SK-N-SH (cell line): ENCODE measurements at regions not wholly inside any gene's neighbourhood (a gene's known extent, or its start where the extent isn't known, plus 50 kb on each side); places are given as distances from the start of the nearest gene placed in this dataset.
"Not testable (repeated sequence)": the region's sequence is repeated elsewhere in the genome, so short reads cannot be mapped to it uniquely, and the experiment has no call there.

Experiments
- CTCF ChIA-PET: fragments of 300-600, 350-600 bp; formaldehyde crosslinking; extraction: SDS; loops from one replicate; lab custom pipeline; 2021; lab: Yijun Ruan, JAX
- POLR2A ChIA-PET: fragments of 350-600 bp; sonication (Branson Sonifier 250); formaldehyde crosslinking; extraction: SDS; loops from one replicate; lab custom pipeline; 2020; ENCODE audit warnings: antibody characterized with exemption, inconsistent platforms; lab: Yijun Ruan, JAX
- DNase-seq: peaks from one replicate; pipeline ENCODE4 v3.0.0; 2012
- H2AFZ ChIP-seq: fragments of 200-600 bp; sonication (generic); 2 replicates; pipeline ENCODE4 v1.8.1; 2016; ENCODE audit warnings: antibody characterized with exemption, mild to moderate bottlenecking, low read depth
- H3F3A ChIP-seq: fragments of 200-600 bp; sonication (generic); replicated peaks from 2 replicates; pipeline ENCODE3; 2016; ENCODE audit warnings: antibody characterized with exemption, mild to moderate bottlenecking; ENCODE audit not compliant: insufficient read depth
- H3K27ac ChIP-seq, 2 experiments: fragments of 200-500 bp in 1 of 2; fragments of 200-600 bp in 1 of 2; sonication (Bioruptor generic) in 1 of 2; sonication (generic), shearing (Covaris generic) in 1 of 2; 2 replicates each; pipeline versions ENCODE4 v1.5.1 to v1.6.1; 2014 to 2016; ENCODE audit warnings: low read depth in 2 of 2, inconsistent platforms in 1 of 2, low read length in 1 of 2, mild to moderate bottlenecking in 1 of 2, mixed read lengths in 1 of 2
- H3K27me3 ChIP-seq: fragments of 200-600 bp; sonication (generic), shearing (Covaris generic); 2 replicates; pipeline ENCODE4 v1.6.1; 2016; ENCODE audit warnings: mixed run types; ENCODE audit not compliant: insufficient read depth
- H3K36me3 ChIP-seq, 2 experiments: fragments of 200-500 bp in 1 of 2; fragments of 200-600 bp in 1 of 2; sonication (Bioruptor generic) in 1 of 2; sonication (generic) in 1 of 2; replicated peaks in 1 of 2; 2 replicates each; pipeline versions ENCODE3 to v1.5.1; 2014 to 2016; ENCODE audit warnings: low read length in 1 of 2, mild to moderate bottlenecking in 1 of 2; ENCODE audit not compliant: insufficient read depth in 2 of 2, control insufficient read depth in 1 of 2
- H3K4me1 ChIP-seq, 2 experiments: fragments of 200-500 bp in 1 of 2; fragments of 200-600 bp in 1 of 2; sonication (Bioruptor generic) in 1 of 2; sonication (generic), shearing (Covaris generic) in 1 of 2; 2 replicates each; pipeline versions ENCODE4 v1.5.1 to v1.6.1; 2014 to 2016; ENCODE audit warnings: low read depth in 1 of 2, low read length in 1 of 2, mixed run types in 1 of 2; ENCODE audit not compliant: insufficient read depth in 2 of 2, control insufficient read depth in 1 of 2
- H3K4me2 ChIP-seq: fragments of 200-600 bp; sonication (generic), shearing (Covaris generic); 2 replicates; pipeline ENCODE4 v1.6.1; 2017; ENCODE audit warnings: mixed run types
- H3K4me3 ChIP-seq, 2 experiments: fragments of 200-500 bp in 1 of 2; fragments of 200-600 bp in 1 of 2; sonication (Bioruptor generic) in 1 of 2; sonication (generic), shearing (Covaris generic) in 1 of 2; 2 replicates each; pipeline versions ENCODE4 v1.5.1 to v1.8.1; 2014 to 2016; ENCODE audit warnings: low read depth in 2 of 2, inconsistent platforms in 1 of 2, low read length in 1 of 2, mild to moderate bottlenecking in 1 of 2, mixed read lengths in 1 of 2, moderate library complexity in 1 of 2
- H3K79me2 ChIP-seq: fragments of 200-600 bp; sonication (generic); 2 replicates; pipeline ENCODE4 v1.8.1; 2017; ENCODE audit warnings: mild to moderate bottlenecking; ENCODE audit not compliant: insufficient read depth
- H3K9ac ChIP-seq: fragments of 200-600 bp; sonication (generic); 2 replicates; pipeline ENCODE4 v1.6.1; 2017; ENCODE audit warnings: mixed run types
- H3K9me2 ChIP-seq: fragments of 200-600 bp; sonication (generic); 2 replicates; pipeline ENCODE4 v1.6.1; 2017; ENCODE audit warnings: mixed run types
- H3K9me3 ChIP-seq: fragments of 200-600 bp; sonication (generic); 2 replicates; pipeline ENCODE4 v1.6.1; 2017; ENCODE audit warnings: mixed run types, mild to moderate bottlenecking, moderate library complexity
- H4K20me1 ChIP-seq: fragments of 200-600 bp; sonication (generic); 2 replicates; pipeline ENCODE4 v1.6.1; 2017; ENCODE audit warnings: mild to moderate bottlenecking, mixed run types; ENCODE audit not compliant: insufficient read depth
- ELF1 ChIP-seq: IDR thresholded peaks from 2 replicates; pipeline ENCODE4 v1.4.0; 2012
- EP300 ChIP-seq, 2 experiments: IDR thresholded peaks; 2 replicates each; pipeline versions ENCODE4 v1.4.0 to v1.6.1; 2012; ENCODE audit warnings: borderline replicate concordance in 1 of 2, low read depth in 1 of 2, low read length in 1 of 2
- EZH2phosphoT487 ChIP-seq: fragments of 200-600 bp; sonication (generic); IDR thresholded peaks from 2 replicates; pipeline ENCODE4 v1.6.1; 2017; ENCODE audit warnings: low read depth, mixed run types, mild to moderate bottlenecking, antibody characterized with exemption, moderate library complexity, borderline replicate concordance
- GABPA ChIP-seq: IDR thresholded peaks from 2 replicates; pipeline ENCODE4 v1.4.0; 2012; ENCODE audit warnings: low read depth, mild to moderate bottlenecking
- MXI1 ChIP-seq: IDR thresholded peaks from 2 replicates; pipeline ENCODE4 v1.6.1; 2012; ENCODE audit warnings: mild to moderate bottlenecking, low read depth, low read length, improper control_type of control experiment
- NRF1 ChIP-seq: IDR thresholded peaks from 2 replicates; pipeline ENCODE4 v1.6.1; 2012; ENCODE audit warnings: low read depth, mild to moderate bottlenecking, low read length
- RXRA ChIP-seq: IDR thresholded peaks from 2 replicates; pipeline ENCODE4 v1.4.0; 2012; ENCODE audit warnings: low read depth, mild to moderate bottlenecking, borderline replicate concordance
- SIN3A ChIP-seq: IDR thresholded peaks from 2 replicates; pipeline ENCODE4 v1.6.1; 2012; ENCODE audit warnings: low read depth, mild to moderate bottlenecking, low read length, moderate library complexity, borderline replicate concordance
- TAF1 ChIP-seq: IDR thresholded peaks from 2 replicates; pipeline ENCODE4 v1.6.1; 2012; ENCODE audit warnings: low read depth, mild to moderate bottlenecking, low read length, moderate library complexity, borderline replicate concordance
- TEAD4 ChIP-seq: IDR thresholded peaks from 2 replicates; pipeline ENCODE4 v1.4.0; 2012; ENCODE audit warnings: mild to moderate bottlenecking, borderline replicate concordance; ENCODE audit not compliant: insufficient read depth
- WGBS: methylation state at CpG from one replicate; pipeline ENCODE4 v1.1.6; 2017; ENCODE audit warnings: low lambda C conversion rate; 5-methylcytosine and 5-hydroxymethylcytosine counted together
- TF ChIP-seq, protein P1 (sequence below): IDR thresholded peaks from 2 replicates; pipeline ENCODE4 v1.4.0; 2012; ENCODE audit warnings: low read depth, borderline replicate concordance

DNA sequence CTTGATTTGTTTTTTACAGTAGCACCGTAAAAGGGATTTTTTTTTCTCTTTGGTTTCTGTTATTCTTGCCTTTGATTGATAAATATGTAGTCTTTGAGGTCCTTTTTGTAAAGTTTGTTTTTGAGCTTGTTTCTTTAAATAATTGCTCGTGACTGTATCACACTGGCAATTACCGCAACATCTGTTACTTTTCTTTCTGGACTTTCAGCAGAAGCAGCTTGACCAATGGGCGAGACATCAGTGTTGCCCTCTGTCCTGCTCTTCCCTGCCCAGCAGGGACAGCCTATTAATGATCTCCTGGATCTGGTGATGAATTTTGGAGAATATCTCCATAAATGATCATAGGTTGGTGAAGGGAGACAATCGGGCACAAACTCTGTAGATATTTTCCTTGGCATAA lies 74.9 kb downstream of the TDRD15 start:
- ChIA-PET POLR2A (interaction anchor here (1.1 kb wide), 1 partner anchor 82 kb away, joined by 3 read pairs; no protein-coding TSS in a partner anchor), CTCF (interaction anchor here (0.8 kb wide), 1 partner anchor 16 kb away, joined by 3 read pairs; no protein-coding TSS in a partner anchor)
- Histone ChIP-seq H3K4me1 (peaks cover 0 to 43% of the 10 kb centered on the region in 2 experiments; a peak in 2 of 4 replicates), H3K9me3 (no peaks in the 10 kb centered on the region), H3K4me2 (no peak overlapping the region), H3K9ac (no peak overlapping the region), H3K4me3 (no peak overlapping the region), H3K27ac (peak overlapping the region in 1 of 2 experiments; percentile 93; a peak in 2 of 4 replicates), H4K20me1 (no peaks in the 10 kb centered on the region), H2AFZ (no peak overlapping the region), H3F3A (no peaks in the 10 kb centered on the region), H3K79me2 (no peaks in the 10 kb centered on the region), H3K9me2 (no peaks in the 10 kb centered on the region), H3K36me3 (no peaks in the 10 kb centered on the region), H3K27me3 (no peaks in the 10 kb centered on the region)
- WGBS: 42% methylated on average over 5 of the region's 5 CpGs
- no peak for DNase-seq
- TF ChIP-seq EZH2phosphoT487 (no peak), EP300 (IDR thresholded peaks at IDR 0.05; ENCODE audit: borderline replicate concordance in 1 of 2, low read depth in 1 of 2, low read length in 1 of 2) (peak in 1 of 2 experiments; percentile 32; a peak in 1 of 4 replicates)

DNA sequence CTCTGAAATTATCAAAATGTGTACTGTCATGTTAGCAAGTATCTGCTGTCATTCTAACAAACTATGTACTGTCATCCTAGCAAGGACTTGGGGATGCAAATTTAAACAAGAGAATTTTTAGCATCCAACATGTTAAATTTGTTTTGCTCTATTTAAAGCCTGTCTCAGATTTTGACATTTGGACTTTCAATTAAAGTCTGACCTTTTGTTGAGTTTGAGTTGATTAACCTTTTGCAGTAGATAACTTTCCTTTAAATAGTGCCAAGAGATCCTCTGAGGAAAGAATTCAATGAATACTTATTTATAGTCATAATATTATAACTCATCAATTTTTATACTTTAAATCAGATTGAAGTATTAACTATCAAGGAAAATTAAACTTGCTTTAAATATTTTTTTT lies 80.2 kb downstream of the TDRD15 start:
- no peak overlapping the region for H3K9ac ChIP-seq
- ChIA-PET POLR2A (no interaction called here), CTCF (no interaction called here)
- H3K79me2 ChIP-seq: no peaks in the 10 kb centered on the region
- no peak overlapping the region for H3K27ac ChIP-seq
- no peak overlapping the region for H3K4me2 ChIP-seq
- no peaks in the 10 kb centered on the region for H3K9me3 ChIP-seq
- no peaks in the 10 kb centered on the region for H3K27me3 ChIP-seq
- H3K9me2 ChIP-seq: no peaks in the 10 kb centered on the region
- TF ChIP-seq, protein P1, sequence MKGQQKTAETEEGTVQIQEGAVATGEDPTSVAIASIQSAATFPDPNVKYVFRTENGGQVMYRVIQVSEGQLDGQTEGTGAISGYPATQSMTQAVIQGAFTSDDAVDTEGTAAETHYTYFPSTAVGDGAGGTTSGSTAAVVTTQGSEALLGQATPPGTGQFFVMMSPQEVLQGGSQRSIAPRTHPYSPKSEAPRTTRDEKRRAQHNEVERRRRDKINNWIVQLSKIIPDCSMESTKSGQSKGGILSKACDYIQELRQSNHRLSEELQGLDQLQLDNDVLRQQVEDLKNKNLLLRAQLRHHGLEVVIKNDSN: no peak
- no peak for TF ChIP-seq MXI1
- TF ChIP-seq RXRA: no peak
- no peak for TF ChIP-seq GABPA
- no peak for TF ChIP-seq SIN3A
- TF ChIP-seq NRF1: no peak
- no peak for TF ChIP-seq ELF1
- TF ChIP-seq TAF1: no peak
- no peak for TF ChIP-seq TEAD4
- no peak overlapping the region for H3K4me3 ChIP-seq
- no peak for DNase-seq
- H2AFZ ChIP-seq: no peak overlapping the region
- peaks cover 0 to 4% of the 10 kb centered on the region in 2 experiments; a peak in 1 of 4 replicates for H3K4me1 ChIP-seq
- no peaks in the 10 kb centered on the region for H3K36me3 ChIP-seq
- no peaks in the 10 kb centered on the region for H4K20me1 ChIP-seq
- no peaks in the 10 kb centered on the region for H3F3A ChIP-seq

DNA sequence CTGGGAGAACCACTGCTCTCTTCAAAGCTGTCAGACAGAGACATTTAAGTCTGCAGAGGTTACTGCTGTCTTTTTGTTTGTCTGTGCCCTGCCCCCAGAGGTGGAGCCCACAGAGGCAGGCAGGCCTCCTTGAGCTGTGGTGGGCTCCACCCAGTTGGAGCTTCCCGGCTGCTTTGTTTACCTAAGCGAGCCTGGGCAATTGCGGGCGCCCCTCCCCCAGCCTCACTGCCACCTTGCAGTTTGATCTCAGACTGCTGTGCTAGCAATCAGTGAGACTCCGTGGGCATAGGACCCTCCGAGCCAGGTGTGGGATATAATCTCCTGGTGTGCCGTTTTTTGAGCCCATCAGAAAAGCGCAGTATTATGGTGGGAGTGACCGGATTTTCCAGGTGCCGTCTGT lies 90.3 kb downstream of the TDRD15 start:
- not testable (repeated sequence) for H3F3A ChIP-seq, H2AFZ ChIP-seq
- 69% methylated on average over 10 of the region's 10 CpGs for WGBS

More for the DNA sequence above, 90.3 kb downstream of the TDRD15 start:
- H3K9ac ChIP-seq, H3K79me2 ChIP-seq, H3K4me2 ChIP-seq, POLR2A ChIA-PET, H3K4me1 ChIP-seq, DNase-seq, H3K9me2 ChIP-seq, H3K36me3 ChIP-seq, H3K4me3 ChIP-seq, H3K9me3 ChIP-seq, CTCF ChIA-PET, H4K20me1 ChIP-seq, H3K27ac ChIP-seq, H3K27me3 ChIP-seq: not testable (repeated sequence)
